Neural progenitor cell (in vitro differentiated cells): ENCODE measurements at regions not wholly inside any gene's neighbourhood (a gene's known extent, or its start where the extent isn't known, plus 50 kb on each side); places are given as distances from the start of the nearest gene placed in this dataset.

Experiments used
- CTCF ChIP-seq: fragments of 200-600 bp; sonication (generic); IDR thresholded peaks from 2 replicates; pipeline ENCODE4 v1.5.1; 2017; ENCODE audit warnings: antibody characterized with exemption, mild to moderate bottlenecking
- EZH2 ChIP-seq: fragments of 200-600 bp; sonication (generic); IDR thresholded peaks from 2 replicates; pipeline ENCODE4 v1.6.1; 2017; ENCODE audit warnings: antibody characterized with exemption, mild to moderate bottlenecking, moderate library complexity

- no peak for TF ChIP-seq CTCF
- TF ChIP-seq EZH2, result no peak
Measured at GRCh38 chr7:1343551-1343950, 110.9 kb downstream of the UNCX start.
